GM23338 (cell line): ENCODE measurements at regions not wholly inside any gene's neighbourhood (a gene's known extent, or its start where the extent isn't known, plus 50 kb on each side); places are given as distances from the start of the nearest gene placed in this dataset.
A peak's percentile ranks its signal among the peaks of the same experiment; 100 is the strongest.

ENCODE experiments used
- ATAC-seq: fragments of 200-7000 bp; cut with Tn5 transposase; 3 replicates; pipeline ENCODE4 v1.9.1; 2020
- DNase-seq: peaks from one replicate; pipeline ENCODE4 v3.0.0-alpha.2; 2015; ENCODE audit warnings: low spot score
- H2AFZ ChIP-seq: fragments of 200-600 bp; sonication (generic); 2 replicates; pipeline ENCODE4 v1.8.0; 2016; ENCODE audit warnings: antibody characterized with exemption, mild to moderate bottlenecking, moderate library complexity
- H3F3A ChIP-seq: fragments of 200-600 bp; sonication (generic); replicated peaks from 2 replicates; pipeline ENCODE4 v1.8.0; 2017; ENCODE audit warnings: antibody characterized with exemption, mixed run types, low read depth
- H3K27ac ChIP-seq: fragments of 200-600 bp; sonication (generic); 2 replicates; pipeline ENCODE4 v1.6.1; 2016; ENCODE audit warnings: low read depth
- H3K27me3 ChIP-seq: fragments of 200-600 bp; sonication (generic); 2 replicates; pipeline ENCODE4 v1.8.0; 2016; ENCODE audit warnings: mild to moderate bottlenecking, mixed run types, moderate library complexity; ENCODE audit not compliant: insufficient read depth
- H3K36me3 ChIP-seq: fragments of 200-600 bp; sonication (generic); 2 replicates; pipeline ENCODE4 v1.8.0; 2016; ENCODE audit warnings: mild to moderate bottlenecking; ENCODE audit not compliant: insufficient read depth
- H3K4me1 ChIP-seq: fragments of 200-600 bp; sonication (generic); 2 replicates; pipeline ENCODE4 v1.8.0; 2016; ENCODE audit warnings: mild to moderate bottlenecking, moderate library complexity; ENCODE audit not compliant: insufficient read depth
- H3K4me2 ChIP-seq: fragments of 200-600 bp; sonication (generic); 2 replicates; pipeline ENCODE4 v1.7.1; 2017; ENCODE audit warnings: mixed run types
- H3K4me3 ChIP-seq: fragments of 200-600 bp; sonication (generic); 2 replicates; pipeline ENCODE4 v1.6.1; 2016; ENCODE audit warnings: mixed run types
- H3K79me2 ChIP-seq: fragments of 200-600 bp; sonication (generic); replicated peaks from 2 replicates; pipeline ENCODE4 v1.8.0; 2017; ENCODE audit warnings: mild to moderate bottlenecking; ENCODE audit not compliant: insufficient read depth
- H3K9me2 ChIP-seq: fragments of 200-600 bp; sonication (generic); 2 replicates; pipeline ENCODE4 v1.8.0; 2017; ENCODE audit not compliant: insufficient read depth
- H4K20me1 ChIP-seq: fragments of 200-600 bp; sonication (generic); replicated peaks from 2 replicates; pipeline ENCODE4 v1.8.0; 2017; ENCODE audit warnings: mild to moderate bottlenecking; ENCODE audit not compliant: insufficient read depth
- H3K27ac Mint-ChIP-seq: 2 replicates; pipeline ENCODE4 v1.8.0; 2020; ENCODE audit warnings: inconsistent platforms, mild to moderate bottlenecking, moderate library complexity, mixed read lengths
- H3K27me3 Mint-ChIP-seq: 3 replicates; pipeline ENCODE4 v1.8.0; 2022; ENCODE audit warnings: low read depth, mild to moderate bottlenecking, moderate library complexity, mixed read lengths, inconsistent platforms; ENCODE audit not compliant: insufficient read depth, poor library complexity
- H3K36me3 Mint-ChIP-seq: 3 replicates; pipeline ENCODE4 v1.8.0; 2021; ENCODE audit warnings: low read depth, mild to moderate bottlenecking, inconsistent platforms, moderate library complexity, mixed read lengths
- H3K4me1 Mint-ChIP-seq: 3 replicates; pipeline ENCODE4 v1.8.0; 2020; ENCODE audit warnings: mild to moderate bottlenecking, inconsistent platforms, mixed read lengths
- H3K4me3 Mint-ChIP-seq: 3 replicates; pipeline ENCODE4 v1.8.0; 2021; ENCODE audit warnings: moderate library complexity, mild to moderate bottlenecking, inconsistent platforms, mixed read lengths
- H3K9me3 Mint-ChIP-seq: 3 replicates; pipeline ENCODE4 v1.8.0; 2020; ENCODE audit warnings: moderate library complexity, mild to moderate bottlenecking, inconsistent platforms, mixed read lengths
- CREB1 ChIP-seq: fragments of 250-450 bp; sonication (Bioruptor Pico); IDR thresholded peaks from 2 replicates; pipeline ENCODE4 v1.5.0; 2020; ENCODE audit warnings: low read depth, mild to moderate bottlenecking, moderate library complexity
- EZH2phosphoT487 ChIP-seq: fragments of 200-600 bp; sonication (generic); IDR thresholded peaks from one replicate; pipeline ENCODE4 v1.8.1; 2018; ENCODE audit warnings: antibody characterized with exemption; ENCODE audit not compliant: unreplicated experiment
- NANOG ChIP-seq: IDR thresholded peaks from 2 replicates; pipeline ENCODE4 v1.6.1; 2016; ENCODE audit warnings: antibody characterized with exemption, borderline replicate concordance
- POLR2AphosphoS5 ChIP-seq: IDR thresholded peaks from 2 replicates; pipeline ENCODE4 v1.6.1; 2016; ENCODE audit warnings: antibody characterized with exemption, low read depth
- STAT1 ChIP-seq: IDR thresholded peaks from one replicate; pipeline ENCODE4 v1.6.1; 2016; ENCODE audit warnings: antibody characterized with exemption; ENCODE audit not compliant: unreplicated experiment
- TF ChIP-seq, protein P1 (sequence below): IDR thresholded peaks from 2 replicates; pipeline ENCODE4 v1.6.1; 2016; ENCODE audit warnings: antibody characterized with exemption
- TF ChIP-seq, protein P2 (sequence below): IDR thresholded peaks from one replicate; pipeline ENCODE4 v1.6.1; 2018; ENCODE audit warnings: antibody characterized with exemption; ENCODE audit not compliant: unreplicated experiment
- TF ChIP-seq, protein P3 (sequence below), 2 experiments: fragments of 200-600 bp in 1 of 2; sonication (generic) in 1 of 2; conservative IDR thresholded peaks; 2 replicates each; pipeline versions ENCODE4 v1.5.1 to v1.6.1; 2016 to 2017; ENCODE audit warnings: antibody characterized with exemption in 2 of 2, low read depth in 2 of 2, mild to moderate bottlenecking in 2 of 2, moderate library complexity in 1 of 2

DNA sequence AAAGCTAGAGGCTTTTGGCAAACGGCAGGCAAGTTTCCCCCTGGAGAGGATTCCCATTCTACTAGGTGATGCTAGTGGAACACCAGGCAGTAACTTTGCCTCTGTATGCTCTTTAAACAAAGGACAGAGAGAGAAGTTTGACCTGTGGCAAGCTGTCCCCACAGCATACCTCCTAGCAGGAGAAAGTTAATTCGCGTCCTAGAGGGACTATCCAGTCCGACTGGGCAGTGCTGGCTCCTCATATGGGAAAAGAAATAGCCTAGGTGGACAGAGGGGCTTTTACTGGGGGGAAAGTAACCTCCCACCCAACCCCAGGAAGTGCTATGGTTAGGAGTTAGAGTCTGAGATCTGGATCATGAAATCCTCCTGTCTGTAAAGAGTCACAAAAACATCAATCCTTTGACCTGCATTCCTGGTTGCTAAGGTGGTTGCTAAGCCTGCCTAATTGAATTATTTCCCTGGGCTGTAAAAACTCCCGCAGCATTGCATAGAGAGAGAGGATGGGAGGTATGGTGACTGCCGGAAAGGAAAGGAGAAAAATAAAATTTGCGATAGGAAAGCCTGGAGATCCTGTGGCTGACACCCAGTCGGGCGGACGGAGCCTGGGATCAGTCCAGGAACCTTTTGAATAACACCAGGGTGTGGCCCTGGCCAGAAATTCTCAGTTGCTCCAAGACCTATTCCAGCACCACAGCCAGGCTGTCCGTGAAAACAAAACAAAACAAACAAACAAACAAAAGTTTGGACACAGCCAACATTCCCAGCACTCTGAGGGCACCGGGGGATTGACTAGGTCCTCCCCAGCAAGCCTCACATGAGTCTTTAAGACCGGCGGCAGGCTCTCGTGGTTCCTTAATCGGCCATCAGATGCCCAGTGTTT lies 67.7 kb upstream of the ATP11B start (continued):
- no peak for TF ChIP-seq CREB1 (CRISPR knock-in tag)
- no peak for TF ChIP-seq STAT1
- TF ChIP-seq, protein P1, sequence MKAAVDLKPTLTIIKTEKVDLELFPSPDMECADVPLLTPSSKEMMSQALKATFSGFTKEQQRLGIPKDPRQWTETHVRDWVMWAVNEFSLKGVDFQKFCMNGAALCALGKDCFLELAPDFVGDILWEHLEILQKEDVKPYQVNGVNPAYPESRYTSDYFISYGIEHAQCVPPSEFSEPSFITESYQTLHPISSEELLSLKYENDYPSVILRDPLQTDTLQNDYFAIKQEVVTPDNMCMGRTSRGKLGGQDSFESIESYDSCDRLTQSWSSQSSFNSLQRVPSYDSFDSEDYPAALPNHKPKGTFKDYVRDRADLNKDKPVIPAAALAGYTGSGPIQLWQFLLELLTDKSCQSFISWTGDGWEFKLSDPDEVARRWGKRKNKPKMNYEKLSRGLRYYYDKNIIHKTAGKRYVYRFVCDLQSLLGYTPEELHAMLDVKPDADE = no peak
- TF ChIP-seq, protein P2, sequence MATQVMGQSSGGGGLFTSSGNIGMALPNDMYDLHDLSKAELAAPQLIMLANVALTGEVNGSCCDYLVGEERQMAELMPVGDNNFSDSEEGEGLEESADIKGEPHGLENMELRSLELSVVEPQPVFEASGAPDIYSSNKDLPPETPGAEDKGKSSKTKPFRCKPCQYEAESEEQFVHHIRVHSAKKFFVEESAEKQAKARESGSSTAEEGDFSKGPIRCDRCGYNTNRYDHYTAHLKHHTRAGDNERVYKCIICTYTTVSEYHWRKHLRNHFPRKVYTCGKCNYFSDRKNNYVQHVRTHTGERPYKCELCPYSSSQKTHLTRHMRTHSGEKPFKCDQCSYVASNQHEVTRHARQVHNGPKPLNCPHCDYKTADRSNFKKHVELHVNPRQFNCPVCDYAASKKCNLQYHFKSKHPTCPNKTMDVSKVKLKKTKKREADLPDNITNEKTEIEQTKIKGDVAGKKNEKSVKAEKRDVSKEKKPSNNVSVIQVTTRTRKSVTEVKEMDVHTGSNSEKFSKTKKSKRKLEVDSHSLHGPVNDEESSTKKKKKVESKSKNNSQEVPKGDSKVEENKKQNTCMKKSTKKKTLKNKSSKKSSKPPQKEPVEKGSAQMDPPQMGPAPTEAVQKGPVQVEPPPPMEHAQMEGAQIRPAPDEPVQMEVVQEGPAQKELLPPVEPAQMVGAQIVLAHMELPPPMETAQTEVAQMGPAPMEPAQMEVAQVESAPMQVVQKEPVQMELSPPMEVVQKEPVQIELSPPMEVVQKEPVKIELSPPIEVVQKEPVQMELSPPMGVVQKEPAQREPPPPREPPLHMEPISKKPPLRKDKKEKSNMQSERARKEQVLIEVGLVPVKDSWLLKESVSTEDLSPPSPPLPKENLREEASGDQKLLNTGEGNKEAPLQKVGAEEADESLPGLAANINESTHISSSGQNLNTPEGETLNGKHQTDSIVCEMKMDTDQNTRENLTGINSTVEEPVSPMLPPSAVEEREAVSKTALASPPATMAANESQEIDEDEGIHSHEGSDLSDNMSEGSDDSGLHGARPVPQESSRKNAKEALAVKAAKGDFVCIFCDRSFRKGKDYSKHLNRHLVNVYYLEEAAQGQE = no peak
- TF ChIP-seq NANOG = no peak

DNA sequence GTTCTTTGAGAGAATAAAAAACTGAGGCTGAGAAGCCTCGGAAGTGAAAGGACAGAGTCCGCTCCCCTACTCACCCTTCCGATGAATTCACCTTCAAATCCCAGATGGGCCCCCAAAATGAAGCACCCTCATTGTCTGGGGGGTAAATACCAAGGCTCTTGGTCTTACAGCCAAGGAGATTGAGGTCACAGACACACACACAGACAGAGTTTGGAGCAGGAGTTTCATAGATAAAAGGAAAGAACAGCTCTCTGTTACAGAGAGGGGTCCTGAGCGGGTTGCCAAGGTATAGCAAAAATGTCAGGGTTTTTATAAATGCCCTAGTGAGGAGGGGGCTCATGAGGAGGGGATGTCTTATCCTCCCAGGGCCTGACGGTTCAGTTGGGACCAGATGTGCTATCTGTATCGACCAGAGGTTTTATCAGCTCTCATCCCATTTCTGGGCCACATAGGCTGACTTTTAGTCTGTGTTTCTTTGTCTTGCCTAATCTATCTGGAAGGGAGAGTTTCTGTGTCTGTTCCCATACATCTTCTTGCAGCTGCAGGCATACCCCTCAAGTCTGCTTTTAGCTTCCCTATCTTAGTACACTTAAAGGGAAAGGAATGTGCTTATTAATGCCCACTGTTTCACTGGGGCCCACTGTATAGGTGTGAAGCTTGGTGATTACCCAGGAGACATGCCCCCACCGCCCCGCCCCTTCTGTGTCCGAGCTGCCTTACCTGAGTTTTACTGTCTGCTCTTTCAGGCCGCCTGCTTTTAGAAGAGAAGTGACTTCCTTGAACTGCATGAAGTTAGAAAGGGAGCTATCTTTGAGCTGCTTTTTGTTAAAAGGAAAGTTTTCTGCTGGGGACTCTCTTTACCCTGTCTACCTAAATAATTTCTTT lies 66.8 kb upstream of the ATP11B start:
- no peak for DNase-seq
- no peaks in the 10 kb centered on the region for H3K27me3 ChIP-seq
- Mint-ChIP-seq H3K36me3 (no peaks in the 10 kb centered on the region), H3K4me1 (peaks cover 13% of the 10 kb centered on the region), H3K27ac (no peak overlapping the region), H3K27me3 (peaks cover 8% of the 10 kb centered on the region), H3K4me3 (no peak overlapping the region), H3K9me3 (no peaks in the 10 kb centered on the region)
- no peaks in the 10 kb centered on the region for H4K20me1 ChIP-seq
- H3K79me2 ChIP-seq = no peaks in the 10 kb centered on the region
- no peak overlapping the region for H3K4me2 ChIP-seq
- peak overlapping the region; percentile 80 for H2AFZ ChIP-seq
- no peaks in the 10 kb centered on the region for H3K9me2 ChIP-seq
- H3K36me3 ChIP-seq = no peaks in the 10 kb centered on the region
- H3F3A ChIP-seq = no peaks in the 10 kb centered on the region
- H3K4me1 ChIP-seq = no peaks in the 10 kb centered on the region
- no peak overlapping the region for H3K27ac ChIP-seq
- no peak overlapping the region for H3K4me3 ChIP-seq
- ATAC-seq = no peak
- TF ChIP-seq, protein P3, sequence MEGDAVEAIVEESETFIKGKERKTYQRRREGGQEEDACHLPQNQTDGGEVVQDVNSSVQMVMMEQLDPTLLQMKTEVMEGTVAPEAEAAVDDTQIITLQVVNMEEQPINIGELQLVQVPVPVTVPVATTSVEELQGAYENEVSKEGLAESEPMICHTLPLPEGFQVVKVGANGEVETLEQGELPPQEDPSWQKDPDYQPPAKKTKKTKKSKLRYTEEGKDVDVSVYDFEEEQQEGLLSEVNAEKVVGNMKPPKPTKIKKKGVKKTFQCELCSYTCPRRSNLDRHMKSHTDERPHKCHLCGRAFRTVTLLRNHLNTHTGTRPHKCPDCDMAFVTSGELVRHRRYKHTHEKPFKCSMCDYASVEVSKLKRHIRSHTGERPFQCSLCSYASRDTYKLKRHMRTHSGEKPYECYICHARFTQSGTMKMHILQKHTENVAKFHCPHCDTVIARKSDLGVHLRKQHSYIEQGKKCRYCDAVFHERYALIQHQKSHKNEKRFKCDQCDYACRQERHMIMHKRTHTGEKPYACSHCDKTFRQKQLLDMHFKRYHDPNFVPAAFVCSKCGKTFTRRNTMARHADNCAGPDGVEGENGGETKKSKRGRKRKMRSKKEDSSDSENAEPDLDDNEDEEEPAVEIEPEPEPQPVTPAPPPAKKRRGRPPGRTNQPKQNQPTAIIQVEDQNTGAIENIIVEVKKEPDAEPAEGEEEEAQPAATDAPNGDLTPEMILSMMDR (conservative IDR thresholded peaks at IDR 0.05; ENCODE audit: low read depth in 2 of 2) = no peak
- TF ChIP-seq POLR2AphosphoS5 (no peak), EZH2phosphoT487 (no peak), STAT1 (no peak), CREB1 (CRISPR knock-in tag) (no peak)
- TF ChIP-seq, protein P1 = no peak
